Coronary artery (tissue), 2 donors: ENCODE measurements at regions not wholly inside any gene's neighbourhood (a gene's known extent, or its start where the extent isn't known, plus 50 kb on each side); places are given as distances from the start of the nearest gene placed in this dataset.

ENCODE experiments used
- DNase-seq: peaks from one replicate; pipeline ENCODE4 v3.0.0-alpha.2; 2017; ENCODE audit warnings: low spot score
- H3K27ac ChIP-seq, 2 donors: fragments of 200-600 bp; sonication (generic); one replicate each; pipeline ENCODE4 v1.5.1; 2016 to 2019
- H3K4me3 ChIP-seq: fragments of 200-600 bp; sonication (generic); 2 replicates; pipeline ENCODE4 v1.5.1; 2016; ENCODE audit warnings: mild to moderate bottlenecking, moderate library complexity
- CTCF ChIP-seq: fragments of 200-600 bp; sonication (generic); IDR thresholded peaks from one replicate; pipeline ENCODE4 v1.5.1; 2019; ENCODE audit warnings: antibody characterized with exemption

GRCh38 chr15:81962482-81962881 lies 83.3 kb downstream of the MEX3B start:
- Histone ChIP-seq H3K4me3 (no peak overlapping the region), H3K27ac (no peak overlapping the region)
- no peak for DNase-seq
- TF ChIP-seq CTCF = no peak

- no peak for TF ChIP-seq CTCF
- no peak overlapping the region for H3K27ac ChIP-seq
- H3K4me3 ChIP-seq = no peak overlapping the region
- no peak for DNase-seq
Observed at GRCh38 chr15:81959196-81959595, 86.6 kb downstream of the MEX3B start.

- no peak overlapping the region for H3K27ac ChIP-seq
- H3K4me3 ChIP-seq = no peak overlapping the region
- no peak for DNase-seq
- no peak for TF ChIP-seq CTCF
Observed at GRCh38 chr15:81957698-81958097, 88.1 kb downstream of the MEX3B start.

- no peak for TF ChIP-seq CTCF
- DNase-seq = no peak
- no peak overlapping the region for H3K4me3 ChIP-seq
- H3K27ac ChIP-seq = no peak overlapping the region
Observed at GRCh38 chr15:81955382-81956062, 90.3 kb downstream of the MEX3B start.

- DNase-seq = no peak
- no peak overlapping the region for H3K27ac ChIP-seq
- H3K4me3 ChIP-seq = no peak overlapping the region
- TF ChIP-seq CTCF = no peak
Observed at GRCh38 chr15:81954158-81954783, 91.5 kb downstream of the MEX3B start.

- no peak for DNase-seq
- no peak overlapping the region for H3K27ac ChIP-seq
- TF ChIP-seq CTCF = no peak
- H3K4me3 ChIP-seq = no peak overlapping the region
Observed at GRCh38 chr15:81950841-81951414, 94.9 kb downstream of the MEX3B start.

- no peak overlapping the region for H3K4me3 ChIP-seq
- TF ChIP-seq CTCF = no peak
- no peak for DNase-seq
- no peak overlapping the region for H3K27ac ChIP-seq
Observed at GRCh38 chr15:81948751-81949150, 97.1 kb downstream of the MEX3B start.
